ENCODE measurements at regions not wholly inside any gene's neighbourhood (a gene's known extent, or its start where the extent isn't known, plus 50 kb on each side); places are given as distances from the start of the nearest gene placed in this dataset.

GRCh38 chr5:85843535-85843934 is 774.2 kb upstream of the COX7C start:
- in situ Hi-C loops (cut with HindIII; ENCODE audit: extremely low pct_ligation_motif_present, low pct_unique_long_range_greater_than_20kb) (no loop called here), intact Hi-C loops (cut with micrococcal nuclease; ENCODE audit: unreplicated experiment) (no loop called here)
- CTCF ChIA-PET (ENCODE audit: low intra/inter-chr PET ratio, low total read pairs) = no interaction called here
- Histone ChIP-seq H3K27me3 (ENCODE audit: control insufficient read depth in 1 of 2, insufficient read depth in 2 of 2, low read length in 2 of 2) (no peaks in the 10 kb centered on the region; a peak in 1 of 5 replicates), H3K9me3 (ENCODE audit: low read length) (no peaks in the 10 kb centered on the region), H3K4me1 (ENCODE audit: insufficient read depth, low read length) (no peaks in the 10 kb centered on the region), H3K9ac (ENCODE audit: insufficient read depth, low read depth, low read length) (no peak overlapping the region), H3K79me2 (ENCODE audit: insufficient read depth, low read length) (no peaks in the 10 kb centered on the region), H3K4me3 (replicated peaks in 1 of 3; ENCODE audit: insufficient read depth in 1 of 3, low read depth in 2 of 3, low read length in 3 of 3) (no peak overlapping the region), H3K27ac (ENCODE audit: extremely low read length, insufficient read depth, low read length) (no peak overlapping the region), H3K36me3 (replicated peaks in 1 of 2; ENCODE audit: control insufficient read depth in 1 of 2, insufficient read depth in 2 of 2, low read length in 2 of 2) (no peaks in the 10 kb centered on the region), H3K4me2 (ENCODE audit: low read depth, low read length) (no peak overlapping the region), H2AFZ (ENCODE audit: low read length) (no peak overlapping the region), H4K20me1 (ENCODE audit: insufficient read depth, low read length) (no peaks in the 10 kb centered on the region)
- ATAC-seq = no peak
- POLR2A ChIA-PET = no interaction called here
- WGBS (ENCODE audit: low lambda C conversion rate) = 47% methylated on average over 8 of the region's 11 CpGs
- DNase-seq (ENCODE audit: low spot score) = no peak
- TF ChIP-seq, protein P1, sequence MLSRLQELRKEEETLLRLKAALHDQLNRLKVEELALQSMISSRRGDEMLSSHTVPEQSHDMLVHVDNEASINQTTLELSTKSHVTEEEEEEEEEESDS (CRISPR knock-in tag; IDR thresholded peaks at IDR 0.05; ENCODE audit: borderline replicate concordance) = no peak
- no TSS peak for BruUV-seq (replicated peaks)
- no peak for FAIRE-seq

- H3K4me1 ChIP-seq (ENCODE audit: insufficient read depth, low read length) = no peaks in the 10 kb centered on the region
- WGBS (ENCODE audit: low lambda C conversion rate) = 1% methylated on average over 4 of the region's 4 CpGs
- ChIA-PET CTCF (ENCODE audit: low intra/inter-chr PET ratio, low total read pairs) (no interaction called here), POLR2A (no interaction called here)
- no peak overlapping the region for H2AFZ ChIP-seq (ENCODE audit: low read length)
- no peak overlapping the region for H3K4me3 ChIP-seq (replicated peaks in 1 of 3; ENCODE audit: insufficient read depth in 1 of 3, low read depth in 2 of 3, low read length in 3 of 3)
- no TSS peak for BruUV-seq (replicated peaks)
- no peaks in the 10 kb centered on the region for H3K27me3 ChIP-seq (ENCODE audit: control insufficient read depth in 1 of 2, insufficient read depth in 2 of 2, low read length in 2 of 2)
- no peak overlapping the region for H3K27ac ChIP-seq (ENCODE audit: extremely low read length, insufficient read depth, low read length)
- in situ Hi-C loops (cut with HindIII; ENCODE audit: extremely low pct_ligation_motif_present, low pct_unique_long_range_greater_than_20kb) = no loop called here
- ATAC-seq = no peak
- H3K36me3 ChIP-seq (replicated peaks in 1 of 2; ENCODE audit: control insufficient read depth in 1 of 2, insufficient read depth in 2 of 2, low read length in 2 of 2) = no peaks in the 10 kb centered on the region
- H3K9me3 ChIP-seq (ENCODE audit: low read length) = no peaks in the 10 kb centered on the region
- intact Hi-C loops (cut with micrococcal nuclease; ENCODE audit: unreplicated experiment) = no loop called here
- H3K9ac ChIP-seq (ENCODE audit: insufficient read depth, low read depth, low read length) = no peak overlapping the region
- no peaks in the 10 kb centered on the region for H4K20me1 ChIP-seq (ENCODE audit: insufficient read depth, low read length)
- H3K79me2 ChIP-seq (ENCODE audit: insufficient read depth, low read length) = no peaks in the 10 kb centered on the region
- no peak for DNase-seq (ENCODE audit: low spot score)
- FAIRE-seq = no peak
- H3K4me2 ChIP-seq (ENCODE audit: low read depth, low read length) = no peak overlapping the region
- TF ChIP-seq ZNF362 (CRISPR knock-in tag; IDR thresholded peaks at IDR 0.05; ENCODE audit: borderline replicate concordance) (no peak), KIAA2018 (CRISPR knock-in tag; IDR thresholded peaks at IDR 0.05; ENCODE audit: borderline replicate concordance) (no peak), JUN (CRISPR knock-in tag; IDR thresholded peaks at IDR 0.05) (no peak), ZNF530 (CRISPR knock-in tag; IDR thresholded peaks at IDR 0.05; ENCODE audit: low read depth) (no peak), SSRP1 (CRISPR knock-in tag; IDR thresholded peaks at IDR 0.05) (no peak), CEBPG (CRISPR knock-in tag; IDR thresholded peaks at IDR 0.05) (no peak), GATAD2A (CRISPR knock-in tag; IDR thresholded peaks at IDR 0.05) (no peak), NPAS2 (CRISPR knock-in tag; IDR thresholded peaks at IDR 0.05; ENCODE audit: borderline replicate concordance) (no peak)
Observed at GRCh38 chr5:85849411-85849810, 768.3 kb upstream of the COX7C start.

Data from HepG2 (cell line).